HCT116 (cell line): ENCODE measurements at regions not wholly inside any gene's neighbourhood (a gene's known extent, or its start where the extent isn't known, plus 50 kb on each side); places are given as distances from the start of the nearest gene placed in this dataset.

Experiments
- EZH2 ChIP-seq: fragments of 200-600 bp; sonication (generic); IDR thresholded peaks from 2 replicates; pipeline ENCODE4 v1.6.1; 2017; ENCODE audit warnings: antibody characterized with exemption, mixed run types
- EZH2phosphoT487 ChIP-seq: fragments of 200-600 bp; IDR thresholded peaks from 2 replicates; pipeline ENCODE4 v1.6.1; 2018; ENCODE audit warnings: antibody characterized with exemption, borderline replicate concordance
- POLR2A ChIP-seq: IDR thresholded peaks from 2 replicates; pipeline ENCODE4 v1.7.0; 2011; ENCODE audit warnings: borderline replicate concordance; ENCODE audit not compliant: insufficient read depth, insufficient read length; ENCODE audit errors: extremely low read depth
- POLR2AphosphoS5 ChIP-seq: IDR thresholded peaks from 2 replicates; pipeline ENCODE4 v1.6.1; 2011; ENCODE audit warnings: mild to moderate bottlenecking, low read depth, low read length, moderate library complexity
- RAD21 ChIP-seq: IDR thresholded peaks from 2 replicates; pipeline ENCODE4 v1.6.1; 2012; ENCODE audit warnings: low read depth, mild to moderate bottlenecking
- SIN3A ChIP-seq: IDR thresholded peaks from 2 replicates; pipeline ENCODE4 v1.6.1; 2012; ENCODE audit warnings: low read depth
- SRF ChIP-seq: IDR thresholded peaks from 2 replicates; pipeline ENCODE4 v1.6.1; 2012; ENCODE audit warnings: low read depth
- ZFX ChIP-seq: fragments of 450-650 bp; IDR thresholded peaks from 2 replicates; pipeline ENCODE4 v1.6.1; 2017
- TF ChIP-seq, protein P1 (sequence below), 3 experiments: fragments of 200-600 bp in 1 of 3; sonication (generic) in 1 of 3; IDR thresholded peaks in 2 of 3; conservative IDR thresholded peaks in 1 of 3; 2 replicates each; pipeline ENCODE4 v1.5.1; 2012 to 2017; ENCODE audit warnings: low read depth in 2 of 3, low read length in 2 of 3, antibody characterized with exemption in 1 of 3, borderline replicate concordance in 1 of 3, control low read depth in 1 of 3, mild to moderate bottlenecking in 1 of 3, mixed read lengths in 1 of 3, mixed run types in 1 of 3, moderate library complexity in 1 of 3; ENCODE audit not compliant: insufficient read depth in 1 of 3

GRCh38 chr3:15903759-15904720 is 106.3 kb upstream of the ANKRD28 start:
- TF ChIP-seq EZH2 (no peak), SRF (no peak), ZFX (no peak), POLR2A (no peak), RAD21 (no peak), SIN3A (no peak), EZH2phosphoT487 (no peak), POLR2AphosphoS5 (no peak)
- TF ChIP-seq, protein P1, sequence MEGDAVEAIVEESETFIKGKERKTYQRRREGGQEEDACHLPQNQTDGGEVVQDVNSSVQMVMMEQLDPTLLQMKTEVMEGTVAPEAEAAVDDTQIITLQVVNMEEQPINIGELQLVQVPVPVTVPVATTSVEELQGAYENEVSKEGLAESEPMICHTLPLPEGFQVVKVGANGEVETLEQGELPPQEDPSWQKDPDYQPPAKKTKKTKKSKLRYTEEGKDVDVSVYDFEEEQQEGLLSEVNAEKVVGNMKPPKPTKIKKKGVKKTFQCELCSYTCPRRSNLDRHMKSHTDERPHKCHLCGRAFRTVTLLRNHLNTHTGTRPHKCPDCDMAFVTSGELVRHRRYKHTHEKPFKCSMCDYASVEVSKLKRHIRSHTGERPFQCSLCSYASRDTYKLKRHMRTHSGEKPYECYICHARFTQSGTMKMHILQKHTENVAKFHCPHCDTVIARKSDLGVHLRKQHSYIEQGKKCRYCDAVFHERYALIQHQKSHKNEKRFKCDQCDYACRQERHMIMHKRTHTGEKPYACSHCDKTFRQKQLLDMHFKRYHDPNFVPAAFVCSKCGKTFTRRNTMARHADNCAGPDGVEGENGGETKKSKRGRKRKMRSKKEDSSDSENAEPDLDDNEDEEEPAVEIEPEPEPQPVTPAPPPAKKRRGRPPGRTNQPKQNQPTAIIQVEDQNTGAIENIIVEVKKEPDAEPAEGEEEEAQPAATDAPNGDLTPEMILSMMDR (IDR thresholded peaks at IDR 0.05 in 2 of 3, conservative IDR thresholded peaks at IDR 0.05 in 1 of 3; ENCODE audit: borderline replicate concordance in 1 of 3, insufficient read depth in 1 of 3, low read depth in 2 of 3, low read length in 2 of 3) = no peak
